Astrocyte of the hippocampus (primary cell): ENCODE measurements at regions not wholly inside any gene's neighbourhood (a gene's known extent, or its start where the extent isn't known, plus 50 kb on each side); places are given as distances from the start of the nearest gene placed in this dataset.
A peak's percentile ranks its signal among the peaks of the same experiment; 100 is the strongest.
"Not testable (repeated sequence)": the region's sequence is repeated elsewhere in the genome, so short reads cannot be mapped to it uniquely, and the experiment has no call there.

Experiments used
- DNase-seq: peaks from one replicate; pipeline ENCODE4 v3.0.0; 2011; ENCODE audit warnings: low read depth, low spot score

DNA sequence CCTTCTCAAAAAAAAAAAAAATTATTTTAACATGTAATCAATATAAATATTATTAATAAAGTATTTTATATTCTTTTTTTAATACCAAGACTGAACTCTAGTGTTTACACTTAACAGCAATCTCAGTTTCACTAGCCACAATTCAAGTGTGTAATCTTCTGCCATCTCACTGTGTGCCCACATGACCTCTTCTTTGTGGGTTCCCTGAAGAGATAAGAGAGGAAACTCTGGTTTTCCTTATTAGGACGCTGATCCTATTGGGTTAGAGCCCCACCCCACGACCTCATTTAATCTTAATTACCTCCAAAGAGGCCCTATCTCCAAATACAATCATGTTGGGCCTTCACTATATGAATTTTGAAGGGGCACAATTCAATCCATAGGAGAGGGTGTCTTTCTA, 177.6 kb downstream of the STK31 start:
- DNase-seq = no peak

DNA sequence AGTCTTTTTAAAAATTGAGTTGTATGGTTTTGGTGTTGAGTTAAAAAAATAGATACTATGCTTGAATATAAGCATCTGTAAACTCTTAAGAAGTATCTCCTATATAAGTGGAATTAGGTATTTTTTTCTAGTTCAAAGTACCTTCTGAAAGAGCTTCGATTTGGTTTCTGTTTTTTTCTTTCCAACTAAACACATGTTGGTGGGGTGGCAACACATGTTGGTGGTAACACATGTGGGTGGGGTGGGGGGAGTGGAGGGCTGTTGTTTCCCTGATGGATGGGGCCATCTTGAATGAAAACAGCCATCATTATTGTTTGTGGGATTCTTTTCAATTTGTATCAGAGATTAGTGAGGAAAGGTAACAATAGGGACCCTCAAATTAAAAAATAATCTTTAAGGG, 178.9 kb downstream of the STK31 start:
- DNase-seq = no peak

DNA sequence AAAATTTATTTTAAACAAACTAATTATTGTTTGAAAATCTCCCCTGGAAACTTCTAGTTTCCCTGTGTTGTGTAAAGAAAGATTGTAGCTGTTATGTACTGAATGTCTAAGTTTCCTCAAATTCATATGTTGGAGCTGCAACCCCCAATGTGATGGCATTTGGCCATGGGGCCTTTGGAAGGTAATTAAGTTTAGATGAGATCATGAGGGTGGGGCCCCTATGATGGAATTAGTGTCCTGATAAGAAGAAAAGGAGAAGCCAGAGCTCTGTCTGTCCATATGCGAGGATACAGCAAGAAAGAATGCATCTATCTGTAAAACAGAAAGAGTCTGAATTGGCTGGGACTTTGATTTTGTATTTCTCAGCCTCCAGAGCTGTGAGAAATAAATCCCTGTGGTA, 179.5 kb downstream of the STK31 start:
- DNase-seq = no peak

DNA sequence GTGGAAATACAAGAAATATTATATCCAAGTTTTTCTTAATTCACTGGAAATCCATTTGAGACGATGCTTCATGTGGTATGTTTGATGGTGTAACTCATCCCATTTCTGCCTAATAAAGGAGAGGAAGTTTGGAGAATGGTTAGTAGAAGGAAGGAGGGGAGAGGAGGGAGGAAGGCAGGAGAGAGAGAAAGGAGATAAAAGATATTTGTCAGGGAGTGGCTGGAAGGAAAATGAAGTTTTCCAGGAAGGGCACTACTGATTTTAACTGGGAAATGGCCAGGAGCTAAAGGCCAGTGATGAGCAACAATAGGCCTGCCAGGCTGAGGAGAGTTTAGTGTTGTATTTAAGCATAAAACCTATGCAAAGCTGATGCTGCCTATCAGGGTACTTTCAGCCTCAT, 182.0 kb downstream of the STK31 start:
- DNase-seq = no peak

DNA sequence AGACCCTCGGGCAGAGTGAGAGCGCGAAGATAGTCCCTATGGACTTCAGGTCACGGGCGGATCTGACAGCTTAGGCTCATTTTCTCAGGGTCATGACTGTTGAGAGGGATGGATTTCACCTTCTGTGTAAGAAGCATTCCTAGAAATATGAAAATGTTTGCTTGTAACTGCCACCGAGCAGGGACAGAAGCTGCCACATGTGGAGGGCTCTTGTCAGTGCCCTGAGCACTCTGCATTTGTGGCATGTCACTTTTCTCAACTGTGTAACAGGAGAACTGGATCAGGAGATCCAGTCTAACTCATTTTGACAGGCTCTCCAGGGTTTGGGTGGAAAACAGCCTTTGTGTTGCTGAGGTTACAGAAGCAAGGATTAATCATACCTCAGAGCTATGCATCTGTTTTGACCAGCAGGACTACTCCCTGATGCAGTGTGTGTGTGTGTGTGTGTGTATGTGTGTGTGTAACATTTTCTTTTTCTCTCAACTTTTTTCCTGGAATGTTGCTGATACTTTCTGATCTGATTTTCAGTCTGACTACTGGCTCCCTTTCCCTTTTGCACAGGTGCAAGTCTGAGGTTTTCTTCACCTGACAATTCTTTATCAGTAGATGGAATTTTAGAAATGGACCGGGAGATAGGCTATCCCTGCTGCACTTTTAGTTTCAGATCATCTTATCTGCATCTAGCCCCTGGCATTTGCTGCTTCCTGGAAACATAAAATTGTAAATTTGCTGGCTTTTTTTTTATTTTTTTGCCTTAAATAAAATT, 183.3 kb downstream of the STK31 start:
- DNase-seq = peak; percentile 78

DNA sequence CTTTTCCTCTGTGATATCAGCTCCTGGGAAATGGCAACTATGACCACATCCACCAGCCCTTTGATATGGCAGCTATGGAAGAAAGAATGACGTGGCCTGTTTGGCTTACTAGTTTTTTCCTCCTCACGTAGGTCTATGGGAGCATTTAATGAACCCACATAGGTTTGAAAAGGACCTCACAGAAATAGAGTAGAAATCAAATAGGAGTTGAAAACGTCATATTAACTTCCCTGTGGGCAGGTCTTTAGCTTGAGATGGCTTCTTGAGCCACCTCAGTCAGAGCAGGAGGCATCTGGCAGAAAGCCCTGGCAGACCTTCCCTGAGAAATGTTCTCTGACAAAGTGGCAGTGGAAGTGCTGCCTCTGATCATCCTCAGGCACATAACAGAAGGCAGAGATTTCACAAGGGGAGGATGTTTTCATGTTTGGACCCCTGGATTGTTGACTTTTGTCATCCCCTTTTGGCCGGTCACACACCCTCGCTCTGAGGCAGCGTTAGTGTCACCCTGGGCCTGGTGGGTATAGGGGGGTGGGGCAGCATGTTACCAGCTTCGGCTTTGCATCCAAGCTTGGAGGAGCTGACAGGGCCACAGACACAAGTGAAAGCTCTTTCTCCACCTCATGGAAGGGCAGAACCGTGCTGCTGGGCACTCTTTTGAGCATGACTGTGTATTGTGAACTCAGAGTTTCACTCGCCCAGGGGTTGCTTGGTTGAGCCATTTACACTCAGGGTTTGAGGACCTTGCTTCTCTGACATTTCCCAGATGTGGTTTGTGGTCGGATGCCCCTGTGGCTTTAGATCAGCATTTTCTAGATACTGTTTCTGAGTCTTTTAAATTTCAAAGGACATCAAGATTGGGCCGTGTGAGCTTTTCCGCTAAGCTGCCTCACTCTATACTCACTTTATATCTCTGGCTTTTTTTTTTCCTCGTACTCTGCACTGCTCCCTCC, 184.2 kb downstream of the STK31 start:
- peak; percentile 73 for DNase-seq

DNA sequence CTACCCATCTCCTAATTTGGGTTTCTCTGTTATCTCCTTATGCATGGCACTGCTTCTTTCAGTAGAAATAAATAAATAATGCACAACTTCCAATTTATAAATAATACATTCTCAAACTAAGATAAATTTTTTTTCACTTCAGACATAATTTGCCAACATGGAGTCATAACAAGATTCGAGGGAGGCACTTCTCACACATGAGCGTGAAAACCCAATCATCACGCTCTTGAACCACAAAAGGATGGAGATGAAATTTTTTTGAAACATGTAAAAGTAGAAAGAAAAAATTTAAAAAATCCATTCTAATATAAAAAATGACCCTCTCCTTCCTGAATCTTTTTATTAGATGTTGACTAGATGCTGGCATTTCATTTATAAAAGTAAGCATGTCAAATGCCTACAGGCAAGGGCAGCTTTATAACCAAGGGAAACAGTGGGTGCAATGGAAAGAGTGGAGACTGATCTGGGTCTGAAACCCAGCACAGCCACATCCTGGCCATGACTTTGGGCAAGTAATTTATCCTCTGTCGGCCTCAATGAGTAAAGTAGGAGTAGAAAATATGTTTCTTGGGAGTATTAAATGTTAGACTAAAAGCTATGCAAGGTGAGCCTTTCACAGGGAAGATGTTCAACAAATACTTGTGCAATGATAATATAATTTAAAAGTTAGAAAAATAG, 185.0 kb downstream of the STK31 start:
- DNase-seq = no peak

DNA sequence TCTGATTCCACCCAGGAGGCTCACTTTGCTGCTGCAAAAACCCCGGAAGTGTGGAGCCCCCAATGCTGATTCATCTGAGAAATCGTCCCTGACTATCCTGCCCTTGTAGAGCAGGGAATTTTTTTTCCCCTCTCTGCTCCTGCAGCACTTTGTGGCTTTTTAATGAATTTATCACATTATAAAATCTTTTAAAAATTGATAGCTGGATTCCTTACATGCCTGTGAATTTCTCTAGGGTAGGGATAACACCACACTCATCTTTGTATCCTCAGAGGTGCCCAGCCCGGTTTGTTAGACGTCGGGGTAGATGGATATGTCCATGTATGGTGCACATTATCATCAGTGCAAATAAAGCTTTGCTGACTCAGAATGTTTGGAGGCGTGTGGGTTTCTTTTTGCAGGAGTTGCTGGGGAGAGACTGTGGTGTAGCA, 185.7 kb downstream of the STK31 start:
- DNase-seq = peak; percentile 36

DNA sequence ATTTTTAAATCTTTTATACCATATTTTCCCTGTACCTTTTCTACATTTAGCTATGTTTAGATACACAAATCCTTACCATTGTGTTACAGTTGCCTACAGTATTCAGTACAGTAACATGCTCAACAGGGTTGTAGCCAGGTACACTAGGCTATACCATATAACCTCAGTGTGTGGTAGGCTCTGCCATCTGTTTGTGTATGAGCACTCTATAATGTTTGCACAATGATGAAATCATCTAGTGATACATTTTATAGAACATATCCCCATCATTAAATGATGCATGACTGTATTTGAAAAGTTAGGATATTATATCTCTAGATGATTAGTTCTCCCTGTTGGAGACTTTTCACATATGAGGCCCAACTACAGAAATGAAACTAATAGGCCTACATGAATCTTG, 188.6 kb downstream of the STK31 start:
- DNase-seq = no peak

DNA sequence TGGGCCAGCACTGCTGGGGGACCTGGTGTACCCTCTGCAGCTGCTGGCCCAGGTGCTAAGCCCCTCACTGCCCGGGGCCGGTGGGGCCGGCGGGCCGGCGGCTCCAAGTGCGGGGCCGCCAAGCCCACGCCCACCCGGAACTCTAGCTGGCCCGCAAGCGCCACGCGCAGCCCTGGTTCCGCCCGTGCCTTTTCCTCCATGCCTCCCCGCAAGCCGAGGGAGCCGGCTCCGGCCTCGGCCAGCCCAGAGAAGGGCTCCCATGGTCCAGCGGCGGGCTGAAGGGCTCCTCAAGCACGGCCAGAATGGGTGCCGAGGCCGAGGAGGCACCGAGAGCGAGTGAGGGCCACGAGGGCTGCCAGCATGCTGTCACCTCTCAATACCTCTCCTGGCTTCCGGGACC, 194.9 kb downstream of the STK31 start:
- DNase-seq = not testable (repeated sequence)

DNA sequence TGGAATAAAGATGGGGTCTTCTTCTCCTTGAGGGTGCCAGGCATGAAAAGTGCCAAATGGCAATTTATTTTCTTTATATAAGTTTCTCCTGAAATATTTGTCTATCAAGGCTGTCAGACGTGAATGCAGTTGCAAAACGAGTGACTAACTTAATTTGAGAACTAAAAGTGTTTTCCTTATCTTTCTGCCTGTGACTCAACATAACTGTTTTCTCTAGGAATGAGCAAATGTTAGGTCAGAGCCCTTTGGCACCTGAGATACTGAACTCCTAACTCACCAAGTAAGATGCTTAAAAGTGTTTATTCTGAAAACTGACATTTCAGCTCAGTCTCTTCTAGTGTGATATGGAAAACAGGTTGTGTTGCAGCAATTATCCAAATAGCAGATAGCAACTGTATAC, 197.0 kb downstream of the STK31 start:
- peak; percentile 10 for DNase-seq

DNA sequence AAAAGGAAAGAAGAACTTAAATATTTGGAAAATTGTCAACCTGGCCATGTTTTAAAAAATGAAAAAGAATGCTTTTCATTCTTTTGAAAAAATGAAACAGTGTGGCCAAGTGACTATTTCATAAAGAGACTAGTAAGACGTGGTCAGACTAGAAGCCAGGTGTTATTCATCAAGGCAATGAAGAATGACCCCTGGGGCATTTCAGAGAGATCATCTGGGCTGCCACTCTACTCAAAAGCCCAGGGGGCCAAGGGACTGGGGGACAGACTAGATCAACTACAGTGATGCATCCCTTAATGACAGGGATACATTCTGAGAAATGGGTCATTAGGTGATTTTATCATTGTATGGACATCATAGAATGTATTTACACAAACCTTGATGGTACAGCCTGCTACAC, 199.4 kb downstream of the STK31 start:
- DNase-seq = no peak

DNA sequence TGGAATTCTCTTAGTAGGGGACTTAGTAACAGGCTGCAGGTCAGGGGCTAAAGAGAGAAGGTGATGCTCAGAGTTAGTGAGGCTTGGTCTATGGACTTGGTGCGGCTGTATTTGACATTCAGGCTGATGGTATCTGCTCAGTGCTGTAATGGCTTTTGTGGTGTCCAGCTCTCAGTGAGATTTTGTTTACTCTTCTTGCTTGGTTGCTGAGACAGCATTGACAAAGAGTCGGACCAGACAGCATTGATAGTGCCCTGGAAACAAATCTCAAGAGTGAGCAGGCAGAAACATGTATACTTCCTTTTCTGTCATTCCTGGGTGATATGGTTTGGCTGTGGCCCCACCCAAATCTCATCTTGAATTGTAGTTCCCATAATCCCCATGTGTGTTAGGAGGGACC, 202.0 kb downstream of the STK31 start:
- no peak for DNase-seq

DNA sequence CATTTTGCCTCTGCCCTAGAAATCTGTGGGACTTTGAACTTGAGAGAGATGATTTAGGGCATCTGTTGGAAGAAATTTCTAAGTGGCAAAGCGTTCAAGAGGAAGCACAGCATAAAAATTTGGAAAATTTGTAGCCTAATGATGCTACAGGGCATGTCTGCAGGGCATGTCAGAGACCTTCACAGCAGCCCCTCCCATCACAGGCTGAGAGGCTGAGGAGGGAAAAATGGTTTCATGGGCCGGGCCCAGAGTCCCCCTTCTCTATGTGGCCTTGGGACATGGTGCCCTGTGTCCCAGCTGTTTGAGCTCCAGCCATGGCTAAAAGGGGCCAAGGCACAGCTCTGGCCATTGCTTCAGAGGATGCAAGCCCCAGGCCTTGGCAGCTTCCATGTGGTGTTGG, 203.0 kb downstream of the STK31 start:
- DNase-seq = no peak

DNA sequence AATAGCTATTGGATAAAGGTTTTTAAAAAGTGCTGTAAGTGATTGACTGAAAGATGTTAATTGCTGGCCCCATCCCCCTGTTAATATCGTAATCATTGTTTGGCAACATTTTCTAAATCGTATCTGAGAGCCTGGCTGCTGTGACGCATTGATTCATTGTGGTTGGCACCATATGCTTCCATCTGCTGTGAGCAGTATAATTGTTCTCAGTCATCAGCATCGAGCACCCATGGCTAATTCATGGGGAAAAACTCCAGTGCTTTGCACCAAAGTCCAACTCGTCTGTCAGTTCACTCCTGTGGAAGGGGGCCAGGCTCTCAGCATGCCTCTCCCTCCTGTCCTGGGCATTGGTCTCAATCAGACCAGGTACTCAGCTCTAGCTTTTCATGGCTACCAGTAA, 205.2 kb downstream of the STK31 start:
- DNase-seq = peak; percentile 14

DNA sequence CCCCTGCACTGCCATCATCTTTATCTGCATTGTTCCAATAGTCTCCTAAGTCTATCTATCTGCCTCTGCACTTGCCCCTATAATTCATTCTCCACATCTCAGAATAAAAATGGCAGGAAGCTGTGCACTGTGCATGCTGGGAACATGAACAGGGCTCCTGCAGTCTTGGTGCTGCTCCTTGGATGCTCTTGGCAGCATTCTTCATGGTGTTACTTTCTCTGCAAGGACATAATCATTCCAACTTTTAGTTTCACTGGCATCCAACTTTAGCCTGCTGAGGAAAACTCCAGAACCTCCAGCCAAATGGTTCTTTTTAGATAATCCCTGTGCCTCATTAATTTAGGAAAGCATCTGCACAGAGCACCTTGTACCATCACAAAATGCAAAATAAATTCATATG, 208.3 kb downstream of the STK31 start:
- peak; percentile 50 for DNase-seq

DNA sequence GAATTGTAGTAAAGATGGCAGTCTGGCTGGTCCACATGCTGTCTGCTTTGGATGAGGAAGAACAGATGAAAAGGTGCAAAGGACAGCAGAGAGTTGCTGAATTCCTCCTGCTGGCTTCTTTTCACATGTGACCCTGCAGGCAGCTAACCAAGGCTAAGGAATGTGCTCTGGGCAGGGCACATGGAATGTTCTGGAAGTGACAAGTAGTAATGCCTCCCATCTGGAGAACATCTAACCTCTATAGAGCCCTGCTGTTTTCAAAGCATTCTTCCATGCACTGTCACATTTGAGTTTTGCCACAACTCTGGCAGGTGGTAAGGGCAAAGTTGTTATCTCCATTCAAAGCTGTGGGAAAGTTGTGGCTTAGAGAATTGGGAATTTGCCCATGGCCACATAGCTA, 208.8 kb downstream of the STK31 start:
- peak; percentile 97 for DNase-seq

DNA sequence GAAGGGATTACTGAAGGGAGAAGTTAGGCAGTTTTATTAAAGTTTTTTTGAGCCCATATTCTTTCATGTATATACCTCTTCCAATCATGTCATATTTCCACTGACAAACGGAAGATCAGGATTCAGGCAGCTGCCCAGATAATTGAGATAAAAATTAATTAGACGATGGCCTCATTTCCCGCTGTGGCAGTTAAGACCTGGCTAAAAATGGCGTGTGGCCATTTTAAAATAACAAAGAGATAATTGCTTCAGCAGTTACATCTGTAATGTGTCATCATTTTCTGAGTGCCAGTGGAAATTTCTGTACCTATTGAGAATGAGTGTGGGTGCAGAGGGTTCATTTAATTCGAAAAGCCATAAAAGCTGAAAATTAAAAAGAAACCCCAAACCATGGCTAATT, 215.1 kb downstream of the STK31 start:
- DNase-seq = no peak

DNA sequence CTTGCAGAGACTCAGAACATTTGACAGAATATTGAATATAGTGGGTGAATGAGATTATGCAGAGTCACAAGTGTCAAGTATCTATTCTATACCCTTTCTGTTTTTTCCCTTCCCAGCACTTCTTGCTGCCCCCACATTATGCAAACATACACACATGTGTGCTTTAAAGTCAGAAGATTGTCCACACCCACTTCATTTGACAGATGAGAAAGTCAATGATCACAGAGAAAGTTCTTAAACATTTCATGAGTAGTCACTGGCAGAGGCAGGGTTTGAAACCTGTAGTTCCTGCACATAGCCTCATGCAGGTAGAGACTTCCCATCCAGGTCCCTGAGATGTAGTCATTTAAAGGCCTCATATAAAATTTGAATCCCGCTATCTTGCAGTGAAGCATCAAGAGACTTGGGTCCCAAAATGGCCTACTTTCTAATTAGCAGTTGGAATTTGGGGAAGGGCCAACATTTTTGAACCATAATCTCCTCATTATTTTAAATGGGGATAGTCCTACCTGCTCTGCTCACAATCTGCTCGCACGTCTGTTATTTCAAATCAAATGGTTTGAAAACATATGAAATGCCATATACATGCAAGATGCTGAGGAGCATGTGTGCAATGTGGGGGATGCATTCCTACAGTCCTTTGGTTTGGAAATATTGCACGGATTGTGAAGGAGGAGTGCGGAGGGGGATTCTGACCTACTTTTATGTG, 217.8 kb downstream of the STK31 start:
- DNase-seq = no peak

DNA sequence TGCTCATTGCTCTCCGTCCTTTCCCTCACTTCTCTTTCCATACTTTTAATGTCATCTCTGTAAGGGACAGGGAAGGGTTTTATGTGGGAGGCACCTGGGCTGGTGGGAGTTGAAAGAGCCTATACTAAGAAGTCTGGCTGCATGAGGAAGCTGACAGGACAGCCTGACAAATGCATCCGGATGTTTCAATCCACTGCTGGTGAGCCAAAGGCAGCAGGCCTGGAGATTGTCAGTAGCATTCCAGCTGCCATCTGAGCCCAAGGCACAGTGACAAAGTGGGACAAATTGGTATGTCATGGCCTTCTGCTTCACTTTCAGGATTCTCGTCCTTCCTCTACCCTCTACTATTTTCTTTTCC, 218.4 kb downstream of the STK31 start:
- DNase-seq = no peak

DNA sequence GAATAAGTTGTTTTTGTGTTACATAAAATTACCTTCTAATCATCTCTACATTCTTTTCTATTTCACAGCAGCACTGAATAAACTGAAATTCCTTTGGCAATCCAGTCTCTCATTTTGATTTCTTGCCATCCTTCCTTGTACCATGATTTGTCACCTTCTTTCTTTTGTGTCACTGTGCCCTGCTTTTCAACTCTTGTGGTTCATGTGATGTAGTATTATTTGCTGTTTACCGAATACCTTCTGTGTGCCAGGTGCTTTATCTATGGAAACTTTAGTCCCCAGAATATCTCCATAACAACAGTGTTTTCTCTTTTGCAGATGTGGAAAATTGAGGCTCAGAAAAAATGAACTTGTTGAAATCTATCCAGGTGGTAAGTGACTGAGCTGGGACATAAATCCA, 220.3 kb downstream of the STK31 start:
- DNase-seq = peak; percentile 7

DNA sequence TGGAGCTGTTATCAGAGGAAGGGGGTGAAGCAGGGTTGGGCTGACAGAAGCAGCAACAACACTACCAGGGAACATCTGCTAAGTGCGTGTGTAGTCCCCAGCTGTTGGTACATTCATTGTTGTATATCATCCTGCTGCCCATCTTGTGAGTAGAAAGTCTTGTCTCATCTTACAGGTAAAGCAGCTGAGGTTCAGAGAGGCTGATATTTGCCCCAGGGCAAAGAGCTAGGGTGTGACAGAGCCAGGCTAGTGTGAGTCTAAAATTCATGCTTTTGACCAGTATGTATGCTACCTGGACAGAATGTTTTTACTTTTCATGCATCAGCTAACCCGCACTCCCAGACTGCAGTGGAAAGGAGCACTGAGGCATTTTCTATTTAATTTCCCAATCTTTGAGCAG, 221.6 kb downstream of the STK31 start:
- DNase-seq = no peak
